IMR-90 (cell line): ENCODE measurements at regions not wholly inside any gene's neighbourhood (a gene's known extent, or its start where the extent isn't known, plus 50 kb on each side); places are given as distances from the start of the nearest gene placed in this dataset.

Experiments
- ATAC-seq: fragments of 200-7000 bp; cut with Tn5 transposase; 2 replicates; pipeline ENCODE4 v1.9.1; 2020; ENCODE audit warnings: low read depth, mild to moderate bottlenecking, moderate library complexity
- BruUV-seq: library from RNA; stranded (reverse); fragments of 400-500 nt; replicated peaks from 2 replicates; lab custom pipeline; 2021; lab: Mats Ljungman, UMichigan
- CTCF ChIA-PET: fragments of 300-600 bp; formaldehyde crosslinking; extraction: SDS; loops from one replicate; lab custom pipeline; 2021; ENCODE audit warnings: antibody characterized with exemption; lab: Yijun Ruan, JAX
- POLR2A ChIA-PET: fragments of 300-600 bp; sonication (Branson Sonifier 250); formaldehyde crosslinking; loops from one replicate; lab custom pipeline; 2022; ENCODE audit warnings: antibody characterized with exemption; ENCODE audit not compliant: unreplicated experiment; lab: Charles Lee
- DNase-seq: peaks from one replicate; pipeline ENCODE4 v3.0.0; 2013
- H2AFZ ChIP-seq: replicated peaks from 2 replicates; pipeline ENCODE3; 2013; ENCODE audit warnings: low read length, mild to moderate bottlenecking; ENCODE audit not compliant: poor library complexity
- H2AK5ac ChIP-seq: 2 replicates; pipeline ENCODE4 v1.6.1; 2013; ENCODE audit warnings: low read depth, low read length, inconsistent platforms
- H2AK9ac ChIP-seq: replicated peaks from 2 replicates; pipeline ENCODE3; 2013; ENCODE audit warnings: mild to moderate bottlenecking, low read depth, low read length, moderate library complexity; ENCODE audit not compliant: poor library complexity
- H2BK120ac ChIP-seq: 2 replicates; pipeline ENCODE4 v1.6.1; 2013; ENCODE audit warnings: low read depth, low read length, inconsistent platforms
- H2BK15ac ChIP-seq: 3 replicates; pipeline ENCODE4 v1.6.1; 2013; ENCODE audit warnings: low read depth, low read length, inconsistent platforms
- H2BK20ac ChIP-seq: 2 replicates; pipeline ENCODE4 v1.6.1; 2013; ENCODE audit warnings: low read depth, mild to moderate bottlenecking, inconsistent platforms, low read length, moderate library complexity
- H2BK5ac ChIP-seq: 2 replicates; pipeline ENCODE4 v1.6.1; 2013; ENCODE audit warnings: mild to moderate bottlenecking, low read depth, low read length, inconsistent platforms; ENCODE audit not compliant: poor library complexity, severe bottlenecking
- H3K14ac ChIP-seq: replicated peaks from 2 replicates; pipeline ENCODE4 v1.6.1; 2013; ENCODE audit warnings: low read depth, low read length, inconsistent platforms
- H3K18ac ChIP-seq: 2 replicates; pipeline ENCODE4 v1.6.1; 2013; ENCODE audit warnings: low read depth, low read length, control low read depth
- H3K23ac ChIP-seq: 2 replicates; pipeline ENCODE4 v1.6.1; 2013; ENCODE audit warnings: low read depth, low read length, inconsistent platforms
- H3K27ac ChIP-seq: 2 replicates; pipeline ENCODE4 v1.5.1; 2013; ENCODE audit warnings: mild to moderate bottlenecking, control low read depth, low read length; ENCODE audit not compliant: insufficient read depth
- H3K27me3 ChIP-seq: 2 replicates; pipeline ENCODE4 v1.6.1; 2013; ENCODE audit warnings: low read length; ENCODE audit not compliant: control insufficient read depth, insufficient read depth
- H3K36me3 ChIP-seq: 2 replicates; pipeline ENCODE4 v1.6.1; 2013; ENCODE audit warnings: low read length, mixed read lengths; ENCODE audit not compliant: control insufficient read depth, insufficient read depth
- H3K4ac ChIP-seq: 2 replicates; pipeline ENCODE4 v1.6.1; 2013; ENCODE audit warnings: low read depth, low read length, inconsistent platforms
- H3K4me1 ChIP-seq: 2 replicates; pipeline ENCODE4 v1.6.1; 2013; ENCODE audit warnings: low read length, mixed read lengths; ENCODE audit not compliant: control insufficient read depth, insufficient read depth
- H3K4me2 ChIP-seq: 2 replicates; pipeline ENCODE4 v1.6.1; 2013; ENCODE audit warnings: low read depth, mild to moderate bottlenecking, control low read depth, low read length, moderate library complexity
- H3K4me3 ChIP-seq: 2 replicates; pipeline ENCODE4 v1.5.1; 2013; ENCODE audit warnings: low read depth, mild to moderate bottlenecking, control low read depth, low read length, moderate library complexity; ENCODE audit not compliant: insufficient read depth
- H3K56ac ChIP-seq: 2 replicates; pipeline ENCODE4 v1.6.1; 2013; ENCODE audit warnings: low read length, inconsistent platforms; ENCODE audit not compliant: insufficient read depth; ENCODE audit errors: extremely low read depth
- H3K79me1 ChIP-seq, 2 experiments: 2 replicates each; pipeline ENCODE4 v1.6.1; 2013; ENCODE audit warnings: low read length in 2 of 2, inconsistent platforms in 1 of 2, low read depth in 1 of 2
- H3K9ac ChIP-seq: 2 replicates; pipeline ENCODE4 v1.6.1; 2013; ENCODE audit warnings: low read depth, low read length, control low read depth
- H3K9me1 ChIP-seq: 2 replicates; pipeline ENCODE4 v1.6.1; 2013; ENCODE audit warnings: low read length, inconsistent platforms; ENCODE audit not compliant: insufficient read depth
- H3K9me3 ChIP-seq: 2 replicates; pipeline ENCODE4 v1.6.1; 2013; ENCODE audit warnings: low read length; ENCODE audit not compliant: control insufficient read depth, insufficient read depth
- H4K20me1 ChIP-seq: 2 replicates; pipeline ENCODE4 v1.6.1; 2013; ENCODE audit warnings: low read length, inconsistent platforms; ENCODE audit not compliant: insufficient read depth
- H4K5ac ChIP-seq: 2 replicates; pipeline ENCODE4 v1.6.1; 2013; ENCODE audit warnings: mild to moderate bottlenecking, low read depth, low read length, control low read depth
- H4K8ac ChIP-seq, 2 experiments: 2 replicates each; pipeline ENCODE4 v1.6.1; 2013; ENCODE audit warnings: low read depth in 2 of 2, low read length in 2 of 2, control low read depth in 1 of 2, inconsistent platforms in 1 of 2
- H4K91ac ChIP-seq: 2 replicates; pipeline ENCODE4 v1.6.1; 2013; ENCODE audit warnings: low read depth, low read length, inconsistent platforms; ENCODE audit not compliant: insufficient read depth
- CHD1 ChIP-seq: IDR thresholded peaks from 2 replicates; pipeline ENCODE4 v1.6.1; 2012; ENCODE audit warnings: low read depth, low read length, improper control_type of control experiment
- MAFK ChIP-seq: IDR thresholded peaks from 2 replicates; pipeline ENCODE4 v1.6.1; 2012; ENCODE audit warnings: low read depth, low read length, improper control_type of control experiment
- MXI1 ChIP-seq: IDR thresholded peaks from 2 replicates; pipeline ENCODE4 v1.6.1; 2012; ENCODE audit warnings: low read depth, mild to moderate bottlenecking, low read length, moderate library complexity, borderline replicate concordance
- NFE2L2 ChIP-seq: fragments of 150-350 bp; IDR thresholded peaks from 2 replicates; pipeline ENCODE4 v1.6.1; 2016; ENCODE audit warnings: low read depth, mild to moderate bottlenecking, low read length
- RAD21 ChIP-seq: IDR thresholded peaks from 2 replicates; pipeline ENCODE4 v1.6.1; 2012; ENCODE audit warnings: low read length, improper control_type of control experiment
- RCOR1 ChIP-seq: IDR thresholded peaks from 2 replicates; pipeline ENCODE4 v1.6.1; 2012; ENCODE audit warnings: mild to moderate bottlenecking, low read length, improper control_type of control experiment; ENCODE audit not compliant: insufficient replicate concordance
- WGBS, 2 experiments: methylation state at CpG; one replicate each; pipeline versions ENCODE4 v1.1.5 to v1.1.7; 2013; ENCODE audit warnings: missing lambda C conversion rate in 2 of 2; ENCODE audit not compliant: insufficient read length in 1 of 2; ENCODE audit errors: extremely low coverage in 2 of 2; 5-methylcytosine and 5-hydroxymethylcytosine counted together
- dilution Hi-C: fragments of 300-500 bp; cut with HindIII; formaldehyde crosslinking; loops from one replicate; pipeline ENCODE4 v1.14.3; 2018; ENCODE audit warnings: low sequenced_read_pairs; ENCODE audit not compliant: unreplicated experiment
- in situ Hi-C: fragments of 300-500 bp; cut with MboI; formaldehyde crosslinking; loops from 3 replicates; pipeline ENCODE4 v1.14.3; 2019; ENCODE audit warnings: low sequenced_read_pairs, inconsistent platforms, mixed read lengths
- intact Hi-C: fragments of 100-400 bp; cut with micrococcal nuclease; formaldehyde crosslinking; loops from 2 replicates; pipeline ENCODE4 v1.10.0; 2022

GRCh38 chr14:49191380-49191779, 394.8 kb downstream of the RPS29 start:
- Histone ChIP-seq H2AK5ac (no peak overlapping the region), H2AK9ac (no peak overlapping the region), H2BK5ac (no peak overlapping the region), H3K23ac (no peak overlapping the region), H3K27me3 (no peaks in the 10 kb centered on the region), H3K9ac (no peak overlapping the region), H3K9me1 (no peaks in the 10 kb centered on the region), H3K18ac (no peak overlapping the region), H4K91ac (no peak overlapping the region), H4K5ac (no peak overlapping the region), H4K20me1 (no peaks in the 10 kb centered on the region), H3K27ac (no peak overlapping the region), H3K4me1 (no peaks in the 10 kb centered on the region), H2BK20ac (no peak overlapping the region), H2BK15ac (no peak overlapping the region), H3K56ac (no peak overlapping the region), H3K4ac (no peak overlapping the region), H4K8ac (no peak overlapping the region), H2BK120ac (no peak overlapping the region), H3K14ac (no peak overlapping the region), H3K79me1 (no peaks in the 10 kb centered on the region), H3K4me3 (no peak overlapping the region), H3K4me2 (no peak overlapping the region), H3K36me3 (no peaks in the 10 kb centered on the region), H3K9me3 (peaks cover 5% of the 10 kb centered on the region; the same call in 1 of the 2 replicates), H2AFZ (no peak overlapping the region)
- intact Hi-C loops (no loop called here), dilution Hi-C loops (no loop called here), in situ Hi-C loops (no loop called here)
- ChIA-PET CTCF (no interaction called here), POLR2A (no interaction called here)
- ATAC-seq (no peak), DNase-seq (no peak)
- TF ChIP-seq RCOR1 (no peak), RAD21 (no peak), MXI1 (no peak), NFE2L2 (no peak), MAFK (no peak), CHD1 (no peak)
- no TSS peak for BruUV-seq
- 33% methylated on average over 1 of the region's 5 CpGs; no CpG with 5 or more reads in 1 of the 2 experiments for WGBS, 2 experiments
